Liver (tissue), 8 donors: ENCODE measurements at regions not wholly inside any gene's neighbourhood (a gene's known extent, or its start where the extent isn't known, plus 50 kb on each side); places are given as distances from the start of the nearest gene placed in this dataset.

Experiments
- DNase-seq: peaks from one replicate; pipeline ENCODE4 v3.0.0-alpha.2; 2017; ENCODE audit warnings: low spot score
- H3K27ac ChIP-seq, 2 donors: one replicate each; pipeline ENCODE4 v1.7.0; 2013; ENCODE audit warnings: inconsistent platforms in 2 of 2, low read length in 2 of 2, control low read depth in 1 of 2, low read depth in 1 of 2, mild to moderate bottlenecking in 1 of 2
- H3K27me3 ChIP-seq, 4 donors: one replicate each; pipeline versions ENCODE4 v1.6.1 to v1.7.0; 2013; ENCODE audit warnings: low read length in 3 of 4, inconsistent platforms in 1 of 4, mild to moderate bottlenecking in 1 of 4, moderate library complexity in 1 of 4; ENCODE audit not compliant: control insufficient read depth in 4 of 4, insufficient read depth in 4 of 4
- H3K36me3 ChIP-seq, 4 donors: one replicate each; pipeline versions ENCODE4 v1.6.1 to v1.7.0; 2013; ENCODE audit warnings: low read length in 3 of 4, mild to moderate bottlenecking in 3 of 4, low read depth in 1 of 4, moderate library complexity in 1 of 4; ENCODE audit not compliant: control insufficient read depth in 4 of 4, insufficient read depth in 3 of 4
- H3K4me1 ChIP-seq, 4 donors: one replicate each; pipeline versions ENCODE4 v1.6.1 to v1.7.0; 2013; ENCODE audit warnings: low read length in 3 of 4, mild to moderate bottlenecking in 3 of 4, moderate library complexity in 1 of 4; ENCODE audit not compliant: control insufficient read depth in 4 of 4, insufficient read depth in 4 of 4
- H3K4me3 ChIP-seq, 3 donors: one replicate each; pipeline versions ENCODE4 v1.6.1 to v1.7.0; 2013; ENCODE audit warnings: low read length in 3 of 3, control low read depth in 1 of 3, low read depth in 1 of 3, mild to moderate bottlenecking in 1 of 3
- H3K9ac ChIP-seq, 2 donors: one replicate each; pipeline ENCODE4 v1.7.0; 2013; ENCODE audit warnings: low read length in 2 of 2, mild to moderate bottlenecking in 2 of 2, moderate library complexity in 2 of 2, control low read depth in 1 of 2, low read depth in 1 of 2
- H3K9me3 ChIP-seq, 4 donors: one replicate each; pipeline versions ENCODE4 v1.6.1 to v1.7.0; 2013; ENCODE audit warnings: low read length in 3 of 4; ENCODE audit not compliant: control insufficient read depth in 4 of 4
- CTCF ChIP-seq: fragments of 150-350 bp; IDR thresholded peaks from 2 replicates; pipeline ENCODE4 v1.5.1; 2017; ENCODE audit warnings: improper control_type of control experiment, low read depth, low read length; ENCODE audit not compliant: missing input control
- EGR1 ChIP-seq, 2 donors: IDR thresholded peaks; 2 replicates each; pipeline ENCODE4 v1.6.1; 2016 to 2018; ENCODE audit warnings: antibody characterized with exemption in 2 of 2, low read depth in 2 of 2
- FOXA1 ChIP-seq: IDR thresholded peaks from 2 replicates; pipeline ENCODE4 v1.6.1; 2016; ENCODE audit warnings: antibody characterized with exemption
- FOXA2 ChIP-seq: IDR thresholded peaks from 2 replicates; pipeline ENCODE4 v1.6.1; 2016; ENCODE audit warnings: antibody characterized with exemption
- GABPA ChIP-seq, 2 donors: IDR thresholded peaks in 1 of 2; conservative IDR thresholded peaks in 1 of 2; 2 replicates each; pipeline ENCODE4 v1.6.1; 2016; ENCODE audit warnings: antibody characterized with exemption in 2 of 2, mild to moderate bottlenecking in 1 of 2, moderate library complexity in 1 of 2
- HNF4A ChIP-seq, 2 donors: conservative IDR thresholded peaks; 2 replicates each; pipeline ENCODE4 v1.6.1; 2016; ENCODE audit warnings: antibody characterized with exemption in 2 of 2, mild to moderate bottlenecking in 2 of 2
- HNF4G ChIP-seq: IDR thresholded peaks from 2 replicates; pipeline ENCODE4 v1.6.1; 2016; ENCODE audit warnings: antibody characterized with exemption
- RAD21 ChIP-seq, 2 donors: IDR thresholded peaks; 2 replicates each; pipeline ENCODE4 v1.6.1; 2016; ENCODE audit warnings: antibody characterized with exemption in 2 of 2, mild to moderate bottlenecking in 2 of 2
- REST ChIP-seq: IDR thresholded peaks from 2 replicates; pipeline ENCODE4 v1.6.1; 2016; ENCODE audit warnings: antibody characterized with exemption, mild to moderate bottlenecking
- RXRA ChIP-seq, 2 donors: IDR thresholded peaks; 2 replicates each; pipeline ENCODE4 v1.6.1; 2017 to 2018; ENCODE audit warnings: antibody characterized with exemption in 2 of 2, mild to moderate bottlenecking in 1 of 2
- SP1 ChIP-seq: IDR thresholded peaks from 2 replicates; pipeline ENCODE4 v1.6.1; 2018; ENCODE audit warnings: antibody characterized with exemption, mild to moderate bottlenecking
- TAF1 ChIP-seq: conservative IDR thresholded peaks from 2 replicates; pipeline ENCODE4 v1.6.1; 2016; ENCODE audit warnings: antibody characterized with exemption, mild to moderate bottlenecking
- YY1 ChIP-seq: IDR thresholded peaks from 2 replicates; pipeline ENCODE4 v1.6.1; 2016; ENCODE audit warnings: antibody characterized with exemption, mild to moderate bottlenecking
- ZBTB33 ChIP-seq: IDR thresholded peaks from 2 replicates; pipeline ENCODE4 v1.6.1; 2016; ENCODE audit warnings: antibody characterized with exemption
- WGBS: extraction: QIAGEN DNeasy Blood & Tissue Kit; methylation state at CpG from one replicate; pipeline ENCODE4 v1.1.7; 2013; 5-methylcytosine and 5-hydroxymethylcytosine counted together
- TF ChIP-seq, protein P1 (sequence below): IDR thresholded peaks from 2 replicates; pipeline ENCODE4 v1.6.1; 2016; ENCODE audit warnings: antibody characterized with exemption
- TF ChIP-seq, protein P2 (sequence below): IDR thresholded peaks from 2 replicates; pipeline ENCODE4 v1.6.1; 2016; ENCODE audit warnings: antibody characterized with exemption
- donor health status: healthy.
- donor health status: healthy.
- donor health status: healthy.
- donor health status: healthy.
- donor health status: healthy.

GRCh38 chr5:3186156-3186555 lies 409.5 kb upstream of the IRX1 start:
- no peak for TF ChIP-seq GABPA (IDR thresholded peaks at IDR 0.05 in 1 of 2, conservative IDR thresholded peaks at IDR 0.05 in 1 of 2)
- no peak for TF ChIP-seq FOXA1
- TF ChIP-seq, protein P1, sequence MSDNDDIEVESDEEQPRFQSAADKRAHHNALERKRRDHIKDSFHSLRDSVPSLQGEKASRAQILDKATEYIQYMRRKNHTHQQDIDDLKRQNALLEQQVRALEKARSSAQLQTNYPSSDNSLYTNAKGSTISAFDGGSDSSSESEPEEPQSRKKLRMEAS, result no peak
- no peak for TF ChIP-seq SP1
- TF ChIP-seq ZBTB33, result no peak
- TF ChIP-seq, protein P2, sequence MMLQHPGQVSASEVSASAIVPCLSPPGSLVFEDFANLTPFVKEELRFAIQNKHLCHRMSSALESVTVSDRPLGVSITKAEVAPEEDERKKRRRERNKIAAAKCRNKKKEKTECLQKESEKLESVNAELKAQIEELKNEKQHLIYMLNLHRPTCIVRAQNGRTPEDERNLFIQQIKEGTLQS, result no peak
- TF ChIP-seq CTCF, result no peak
- no peak for TF ChIP-seq REST
- no peak for TF ChIP-seq EGR1 (IDR thresholded peaks at IDR 0.05; ENCODE audit: low read depth in 2 of 2)
- no peak for TF ChIP-seq HNF4A (conservative IDR thresholded peaks at IDR 0.05)
- TF ChIP-seq RAD21 (IDR thresholded peaks at IDR 0.05), result no peak
- TF ChIP-seq RXRA (IDR thresholded peaks at IDR 0.05), result no peak
- 65% methylated on average over 7 of the region's 7 CpGs for WGBS
- H3K9me3 ChIP-seq, result peaks cover 0 to 4% (median 0%) of the 10 kb centered on the region in 4 donors
- no peak overlapping the region for H3K9ac ChIP-seq
- H3K27ac ChIP-seq, result no peak overlapping the region
- H3K36me3 ChIP-seq, result no peaks in the 10 kb centered on the region
- no peaks in the 10 kb centered on the region for H3K4me1 ChIP-seq
- peaks cover 0 to 2% (median 0%) of the 10 kb centered on the region in 4 donors for H3K27me3 ChIP-seq
- DNase-seq, result no peak
- no peak overlapping the region for H3K4me3 ChIP-seq

DNA sequence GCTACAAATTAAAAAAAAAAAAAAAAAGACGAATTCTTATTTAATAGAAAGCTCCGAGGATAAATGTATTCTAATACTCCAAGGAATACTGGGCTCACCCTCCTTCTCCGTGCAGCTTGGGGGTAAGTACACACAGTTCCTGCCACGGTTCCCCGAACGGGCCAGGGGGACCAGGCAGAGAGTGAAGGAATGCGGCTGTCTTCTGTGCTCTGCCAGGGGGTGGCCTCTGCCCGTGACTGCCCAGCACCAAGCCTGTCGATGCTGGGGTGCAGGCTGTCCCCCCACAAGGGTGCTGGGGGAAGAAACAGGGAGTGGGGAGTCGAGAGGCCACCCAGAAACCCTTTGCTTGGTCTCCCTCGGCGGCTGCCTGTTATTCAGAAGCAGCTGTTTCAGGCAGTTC lies 410.1 kb upstream of the IRX1 start:
- peaks cover 0 to 4% (median 0%) of the 10 kb centered on the region in 4 donors for H3K9me3 ChIP-seq
- H3K4me3 ChIP-seq, result no peak overlapping the region
- H3K9ac ChIP-seq, result no peak overlapping the region
- H3K27ac ChIP-seq, result no peak overlapping the region
- H3K4me1 ChIP-seq, result no peaks in the 10 kb centered on the region
- H3K27me3 ChIP-seq, result peaks cover 0 to 2% (median 0%) of the 10 kb centered on the region in 4 donors
- TF ChIP-seq ZBTB33 (no peak), RXRA (IDR thresholded peaks at IDR 0.05) (no peak), HNF4A (conservative IDR thresholded peaks at IDR 0.05) (no peak), FOXA2 (no peak), GABPA (IDR thresholded peaks at IDR 0.05 in 1 of 2, conservative IDR thresholded peaks at IDR 0.05 in 1 of 2) (no peak), HNF4G (no peak), YY1 (no peak), SP1 (no peak), TAF1 (no peak), CTCF (no peak), RAD21 (IDR thresholded peaks at IDR 0.05) (no peak)
- H3K36me3 ChIP-seq, result no peaks in the 10 kb centered on the region
- no peak for DNase-seq
- 50% methylated on average over 12 of the region's 12 CpGs for WGBS
